Stimulated activated CD8-positive, alpha-beta memory T cell treated with anti-CD3 and anti-CD28 coated beads, Interleukin-12 subunit alpha, Interleukin-12 subunit beta, amount 100 ng/mL, for 4 hours (primary cell): ENCODE measurements at regions not wholly inside any gene's neighbourhood (a gene's known extent, or its start where the extent isn't known, plus 50 kb on each side); places are given as distances from the start of the nearest gene placed in this dataset.
"Not testable (repeated sequence)": the region's sequence is repeated elsewhere in the genome, so short reads cannot be mapped to it uniquely, and the experiment has no call there.

Source experiments
- DNase-seq: peaks from one replicate; pipeline ENCODE4 v3.0.0-alpha.2; 2020; ENCODE audit warnings: low read depth

- DNase-seq: no peak
These were observed 179.6 kb downstream of the OR4M2 start for GRCh38 chr15:22259881-22260421.

DNA sequence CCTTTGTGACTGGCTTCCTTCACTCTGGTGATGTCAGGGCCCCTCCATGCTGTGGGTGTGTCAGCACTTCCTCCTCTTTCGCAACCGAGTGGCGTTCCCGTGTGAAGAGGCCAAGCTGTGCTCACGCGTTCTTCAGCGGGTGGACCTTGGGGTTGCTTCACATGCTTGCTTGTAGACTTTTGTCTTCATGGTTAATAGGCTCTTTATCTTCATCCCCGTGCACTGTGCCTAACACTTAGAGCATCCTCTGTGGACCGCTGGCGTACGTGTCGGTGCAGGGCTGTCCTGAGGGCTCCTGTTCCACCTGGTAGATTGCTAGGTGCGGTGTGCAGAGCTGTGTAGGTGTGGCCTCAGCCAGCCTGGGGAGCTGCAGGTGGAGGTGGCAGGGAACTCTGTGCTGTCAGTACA, 182.3 kb downstream of the OR4M2 start:
- DNase-seq: peak; percentile 42

DNA sequence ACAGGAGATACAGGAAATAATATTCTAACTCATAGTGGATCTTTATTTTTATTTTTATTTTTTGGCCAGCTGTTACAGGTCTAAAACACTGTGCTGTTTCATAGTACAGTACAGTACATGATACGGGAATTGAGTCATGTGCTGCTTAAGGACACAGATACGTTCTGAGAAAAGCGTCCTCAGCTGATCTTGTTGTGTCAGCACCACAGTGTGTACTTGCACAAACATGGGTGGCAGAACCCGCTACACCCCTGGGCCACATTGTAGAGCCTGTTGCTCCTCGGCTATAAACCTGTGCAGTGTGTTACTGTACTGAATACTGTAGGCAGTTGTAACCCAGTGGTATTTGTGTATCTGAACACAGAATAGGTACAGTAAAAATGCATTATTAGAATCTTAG, 183.4 kb downstream of the OR4M2 start:
- no peak for DNase-seq

GRCh38 chr15:22264272-22264671, 183.9 kb downstream of the OR4M2 start:
- DNase-seq: not testable (repeated sequence)

- peak; percentile 13 for DNase-seq
These were observed 185.0 kb downstream of the OR4M2 start for GRCh38 chr15:22265056-22265945.

DNA sequence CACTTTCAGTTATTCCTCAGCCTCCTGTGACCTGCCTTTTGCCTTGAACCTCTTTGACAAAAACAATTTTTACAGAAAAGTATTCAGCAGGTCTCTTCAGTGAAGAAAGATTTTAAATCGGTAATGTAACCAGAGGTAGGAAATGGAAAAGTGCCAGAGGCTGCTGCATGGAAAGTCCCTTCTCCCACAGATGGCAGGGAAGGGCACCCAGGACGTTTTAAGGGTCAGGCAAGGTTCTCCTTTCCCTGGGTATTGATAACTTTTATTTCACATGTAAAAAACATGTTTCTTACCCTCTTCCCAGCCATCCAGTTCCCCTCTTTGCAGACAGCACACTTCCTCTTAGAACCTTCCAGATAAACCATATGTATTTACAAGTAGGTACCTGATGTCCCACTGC, 185.6 kb downstream of the OR4M2 start:
- DNase-seq: no peak

- no peak for DNase-seq
These were observed 187.4 kb downstream of the OR4M2 start for GRCh38 chr15:22267761-22268160.

DNA sequence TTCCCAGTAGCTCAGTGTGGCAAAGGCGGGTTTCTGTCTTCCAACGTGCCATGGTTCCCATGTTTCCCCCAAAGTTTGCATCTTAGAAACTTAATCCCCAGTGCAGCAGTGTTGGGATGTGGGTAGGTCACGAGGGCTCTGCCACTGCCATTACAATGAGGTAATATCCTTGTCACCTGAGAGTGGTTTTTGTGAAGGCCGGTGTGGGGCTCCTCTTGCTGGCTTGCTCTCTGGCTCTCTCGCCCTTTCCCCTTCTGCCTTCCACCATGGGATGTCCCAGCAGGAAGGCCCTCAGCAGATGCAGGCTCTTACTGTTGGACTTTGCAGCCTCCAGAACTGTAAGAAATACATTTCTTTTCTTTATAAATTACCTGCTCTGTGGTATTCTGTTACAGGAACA, 187.9 kb downstream of the OR4M2 start:
- DNase-seq: not testable (repeated sequence)

DNA sequence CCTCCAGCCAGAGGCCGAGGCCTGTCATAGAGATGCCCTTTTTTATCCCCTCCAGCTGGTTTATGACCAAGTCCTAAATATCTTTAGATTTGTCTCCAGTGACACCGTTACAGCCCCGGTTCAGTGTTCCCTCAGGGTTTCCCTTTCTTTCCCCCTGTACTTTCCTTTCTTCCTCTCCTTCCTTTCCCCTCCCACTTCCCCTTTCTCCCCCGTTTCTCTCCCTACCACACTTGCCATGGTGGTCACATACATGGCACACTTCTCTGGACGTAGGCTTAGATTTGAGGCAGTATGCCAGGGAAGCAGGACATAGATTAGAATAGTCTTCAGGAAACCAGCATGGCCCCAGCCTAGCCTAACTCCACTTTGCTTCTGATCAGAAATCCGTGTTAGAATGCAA, 188.3 kb downstream of the OR4M2 start:
- DNase-seq: not testable (repeated sequence)

DNA sequence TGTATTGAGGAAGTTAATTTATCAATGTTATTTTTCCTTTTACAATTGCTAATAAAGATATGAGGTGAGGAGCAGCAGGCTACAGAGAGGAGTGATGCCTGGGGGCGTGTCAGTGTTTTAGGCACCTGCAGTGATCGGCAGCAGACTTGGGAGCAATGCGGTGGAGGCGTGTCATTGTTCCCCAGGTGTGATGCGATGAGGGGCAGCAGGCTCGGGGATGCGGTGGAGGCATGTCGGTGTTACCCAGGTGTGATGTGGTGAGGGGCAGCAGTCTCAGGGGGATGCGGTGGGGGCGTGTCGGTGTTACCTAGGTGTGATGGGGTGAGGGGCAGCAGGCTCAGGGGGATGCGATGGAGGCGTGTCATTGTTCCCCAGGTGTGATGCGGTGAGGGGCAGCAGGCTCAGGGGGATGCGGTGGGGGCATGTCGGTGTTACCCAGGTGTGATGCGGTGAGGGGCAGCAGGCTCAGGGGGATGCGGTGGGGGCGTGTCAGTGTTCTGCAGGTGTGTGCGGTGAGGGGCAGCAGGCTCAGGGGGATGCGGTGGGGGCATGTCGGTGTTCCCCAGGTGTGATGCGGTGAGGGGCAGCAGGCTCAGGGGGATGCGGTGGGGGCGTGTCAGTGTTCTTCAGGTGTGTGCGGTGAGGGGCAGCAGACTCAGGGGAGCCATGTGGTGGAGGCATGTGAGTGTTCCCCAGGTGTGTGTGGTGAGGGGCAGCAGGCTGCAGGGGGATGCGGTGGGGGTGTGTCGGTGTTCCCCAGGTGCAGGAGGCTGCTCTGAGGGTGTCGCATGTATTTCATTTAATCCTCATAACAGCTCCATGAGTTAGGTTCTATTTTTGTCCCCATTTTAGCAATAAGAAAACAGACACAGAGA, 186.2 kb upstream of the GOLGA6L22 start:
- DNase-seq: not testable (repeated sequence)

GRCh38 chr15:22273185-22273584, 185.5 kb upstream of the GOLGA6L22 start:
- not testable (repeated sequence) for DNase-seq

DNA sequence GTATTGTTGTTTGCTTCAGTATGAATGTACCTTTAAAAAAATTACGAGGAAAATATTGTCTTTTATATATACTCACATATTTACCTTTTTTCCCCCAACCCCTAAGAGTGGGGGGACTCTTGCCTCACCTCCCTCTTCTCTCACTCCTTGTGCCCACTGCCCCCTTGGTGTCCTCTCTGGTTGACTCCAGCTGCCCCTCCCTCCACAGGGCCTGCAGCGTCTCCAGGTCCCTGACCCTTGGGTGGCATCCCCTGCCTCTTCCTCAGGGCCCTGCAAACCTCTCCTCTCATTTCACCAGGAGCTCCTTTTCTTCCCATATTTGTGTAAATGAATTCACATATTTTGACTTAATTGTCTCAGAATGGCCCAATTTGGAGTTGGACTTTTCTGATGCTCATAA, 184.3 kb upstream of the GOLGA6L22 start:
- not testable (repeated sequence) for DNase-seq

DNA sequence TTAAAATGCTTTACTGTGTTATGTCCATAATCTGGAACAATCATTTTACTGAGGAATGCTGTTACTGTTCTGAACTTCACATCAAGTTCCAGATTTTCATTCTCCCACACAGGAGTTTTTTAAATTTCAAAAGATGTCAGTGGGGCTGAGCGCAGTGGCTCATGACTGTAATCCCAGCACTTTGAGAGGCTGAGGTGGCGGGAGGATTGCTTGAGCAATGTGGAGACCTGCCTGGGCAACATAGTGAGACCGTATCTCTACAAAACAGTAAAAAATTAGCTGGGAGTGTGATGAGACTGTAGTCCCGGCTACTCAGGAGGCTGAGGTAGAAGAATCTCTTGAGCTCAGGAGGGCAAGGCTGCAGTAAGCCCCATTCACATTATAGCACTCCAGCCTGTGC, 177.9 kb upstream of the GOLGA6L22 start:
- DNase-seq: not testable (repeated sequence)

DNA sequence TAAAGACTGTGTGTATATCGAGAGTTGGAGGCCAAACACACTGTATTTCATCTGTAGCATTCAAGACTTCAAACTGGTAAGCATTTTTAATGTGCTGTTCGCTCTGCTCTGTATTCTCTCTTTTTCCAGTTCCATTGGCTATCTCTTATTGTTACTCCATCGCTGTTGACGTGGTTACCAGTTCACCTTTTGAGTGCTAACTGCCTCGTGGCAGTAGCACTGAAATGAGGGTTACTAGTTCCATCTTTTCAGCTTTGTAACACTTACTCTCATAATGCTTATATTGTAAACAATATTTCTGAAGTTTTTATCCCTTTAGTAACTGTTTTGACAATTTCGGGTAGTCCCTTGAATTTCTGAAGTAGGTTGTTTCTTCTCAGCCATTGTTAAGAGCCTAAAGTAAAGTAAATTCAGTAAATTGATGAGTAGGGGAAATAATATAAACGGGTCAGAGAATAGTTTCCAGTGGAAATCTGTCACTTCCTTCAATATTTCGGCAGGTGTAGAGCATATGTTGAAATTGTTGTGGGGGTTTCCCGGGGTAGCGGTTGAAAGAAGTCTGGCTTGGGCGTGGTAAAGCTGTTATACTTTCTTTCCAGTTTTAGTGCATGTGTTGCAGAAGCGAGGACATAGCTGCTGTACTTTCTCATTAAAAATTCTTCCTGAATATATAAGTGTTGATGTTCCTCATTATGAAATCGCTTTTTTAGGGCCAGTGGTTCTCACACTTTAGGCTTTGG, 175.7 kb upstream of the GOLGA6L22 start:
- not testable (repeated sequence) for DNase-seq

DNA sequence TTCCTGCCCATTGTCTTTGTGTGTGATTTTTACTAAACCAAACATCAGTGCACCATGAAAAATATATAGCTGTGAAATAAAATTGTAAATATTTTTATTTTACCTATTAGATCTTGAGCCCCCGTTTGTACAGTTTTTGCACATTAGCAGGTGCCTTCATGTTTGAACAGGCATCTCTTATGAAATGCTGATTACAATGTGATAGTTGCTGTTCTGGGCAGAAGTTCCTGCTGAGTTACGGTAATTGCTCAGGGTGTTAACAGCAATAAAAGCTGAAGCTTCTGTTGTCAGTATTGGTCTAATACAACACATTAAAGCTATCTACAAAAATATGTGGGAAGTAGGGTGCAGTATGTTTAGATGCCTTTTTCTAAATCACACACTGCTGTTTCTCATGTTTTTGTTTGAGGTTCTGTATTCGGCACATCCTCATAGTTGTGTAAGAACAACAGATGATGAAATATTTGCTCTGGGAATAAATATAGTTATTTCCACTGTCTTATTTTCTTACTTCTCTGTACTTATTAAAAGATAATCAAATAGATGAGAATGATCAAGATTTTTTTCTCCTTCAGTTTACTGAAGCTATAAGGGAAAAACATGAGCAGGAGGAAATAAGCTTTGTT, 173.8 kb upstream of the GOLGA6L22 start:
- DNase-seq: not testable (repeated sequence)

- not testable (repeated sequence) for DNase-seq
These were observed 167.6 kb upstream of the GOLGA6L22 start for GRCh38 chr15:22291054-22291453.

DNA sequence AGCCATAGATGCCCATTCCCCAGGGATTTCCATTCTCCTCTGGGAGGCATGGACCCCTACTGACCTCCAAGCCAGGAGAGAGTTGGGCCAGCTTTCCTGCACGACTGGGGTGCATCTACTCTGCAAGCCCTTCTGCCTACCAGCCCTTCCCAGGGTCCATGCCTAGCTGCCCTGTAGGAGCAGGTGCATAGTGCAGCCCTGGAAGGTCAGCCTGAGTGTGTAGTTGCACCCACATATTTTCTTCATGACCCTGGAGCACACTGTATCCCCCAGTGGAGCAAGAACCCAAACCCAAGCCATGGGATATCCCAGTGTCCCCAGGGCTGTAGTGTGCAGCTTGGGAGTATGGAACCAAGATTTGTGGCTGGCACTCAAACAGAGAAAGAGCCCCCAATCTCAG, 155.6 kb upstream of the GOLGA6L22 start:
- DNase-seq: not testable (repeated sequence)
